ENCODE measurements at regions not wholly inside any gene's neighbourhood (a gene's known extent, or its start where the extent isn't known, plus 50 kb on each side); places are given as distances from the start of the nearest gene placed in this dataset.
"Not testable (repeated sequence)": the region's sequence is repeated elsewhere in the genome, so short reads cannot be mapped to it uniquely, and the experiment has no call there.

DNA sequence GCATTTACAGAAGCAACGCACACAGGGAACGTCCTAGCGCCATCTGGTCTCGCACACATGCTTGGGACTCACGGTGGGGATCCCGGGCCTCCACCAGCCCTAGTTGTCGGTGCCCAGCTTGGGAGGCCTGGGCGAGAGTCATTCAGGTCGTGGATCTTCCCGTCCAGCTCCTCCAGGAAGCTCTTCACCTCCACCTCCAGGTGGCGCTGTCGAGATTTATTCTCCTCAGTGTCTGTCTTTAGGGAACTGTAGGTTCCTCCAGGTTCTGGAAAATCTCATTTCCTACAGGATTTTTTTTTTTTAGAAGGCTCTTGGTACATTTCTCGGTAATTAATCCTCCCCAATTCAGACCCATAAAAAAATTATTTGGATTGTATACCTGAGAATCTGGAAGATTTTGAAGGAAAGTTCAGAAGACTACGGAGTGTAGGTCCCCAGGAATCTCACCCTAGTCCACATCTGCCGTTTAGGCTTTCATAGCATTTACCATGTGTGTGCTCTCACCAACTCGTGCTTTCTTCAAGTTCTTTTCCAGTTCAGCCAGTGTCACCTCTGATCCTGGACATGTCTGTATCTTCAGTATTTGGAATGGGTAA is 910.0 kb downstream of the TMEM121 start:
- no peak overlapping the region for H3K27ac ChIP-seq (ENCODE audit: low read depth in 2 of 2, low read length in 1 of 2)
- no peaks in the 10 kb centered on the region for H3K4me1 ChIP-seq (ENCODE audit: control insufficient read depth in 2 of 2, insufficient read depth in 2 of 2, low read length in 1 of 2)
- no peak overlapping the region for H3K4me3 ChIP-seq (ENCODE audit: low read depth in 1 of 2, low read length in 2 of 2)
- WGBS, 2 donors, result 52 to 53% methylated on average over 16 of the region's 16 CpGs
- H3K27me3 ChIP-seq (ENCODE audit: control insufficient read depth in 1 of 2, insufficient read depth in 2 of 2, low read length in 2 of 2), result no peaks in the 10 kb centered on the region
- no peaks in the 10 kb centered on the region for H3K36me3 ChIP-seq (ENCODE audit: control insufficient read depth in 2 of 2, insufficient read depth in 2 of 2, low read length in 1 of 2)
- peaks cover 0 to 5% of the 10 kb centered on the region in 2 donors for H3K9me3 ChIP-seq (ENCODE audit: control insufficient read depth in 2 of 2, insufficient read depth in 1 of 2, low read depth in 1 of 2, low read length in 1 of 2)

DNA sequence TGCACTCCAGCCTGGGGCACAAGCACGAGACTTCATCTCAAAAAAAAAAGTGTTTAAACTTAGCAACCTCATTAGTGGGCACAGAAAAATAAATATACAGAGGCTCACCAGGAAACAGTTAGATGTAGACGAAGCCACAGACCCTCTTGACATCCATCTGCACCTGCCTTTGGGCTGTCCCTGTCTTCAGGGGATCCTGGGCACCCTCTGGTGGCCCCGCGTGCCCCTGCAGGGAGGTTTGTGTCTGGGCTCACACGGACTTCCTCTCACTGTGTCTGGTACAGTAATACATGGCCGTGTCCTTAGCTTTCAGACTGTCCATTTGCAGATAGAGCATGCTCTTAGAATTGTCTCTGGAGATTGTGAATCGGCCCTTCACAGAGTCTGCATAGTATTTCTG is 916.5 kb downstream of the TMEM121 start:
- WGBS, 2 donors, result 27 to 35% methylated on average over 7 of the region's 7 CpGs

DNA sequence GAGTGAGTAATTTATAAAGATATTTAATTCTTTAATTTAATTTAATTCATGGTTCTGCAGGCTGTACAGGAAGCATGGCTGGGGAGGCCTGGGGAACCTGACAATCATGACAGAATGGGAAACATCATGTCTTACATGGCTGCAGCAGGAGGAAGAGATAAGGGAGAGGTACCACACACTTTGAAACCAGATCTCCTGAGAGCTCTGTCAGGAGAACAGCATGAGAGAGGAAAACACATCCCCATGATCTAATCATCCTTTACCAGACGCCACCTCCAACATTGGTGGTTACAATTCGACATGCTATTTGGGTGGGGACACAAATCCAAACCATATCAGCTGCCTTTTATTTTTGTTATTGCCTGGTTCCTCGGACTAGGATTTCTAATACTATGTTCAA is 928.6 kb downstream of the TMEM121 start:
- H3K4me1 ChIP-seq (ENCODE audit: control insufficient read depth in 2 of 2, insufficient read depth in 2 of 2, low read length in 1 of 2), result no peaks in the 10 kb centered on the region
- no peaks in the 10 kb centered on the region for H3K9me3 ChIP-seq (ENCODE audit: control insufficient read depth in 2 of 2, insufficient read depth in 1 of 2, low read depth in 1 of 2, low read length in 1 of 2)
- no peak overlapping the region for H3K27ac ChIP-seq (ENCODE audit: low read depth in 2 of 2, low read length in 1 of 2)
- no peak overlapping the region for H3K4me3 ChIP-seq (ENCODE audit: low read depth in 1 of 2, low read length in 2 of 2)
- 43 to 47% methylated on average over 3 of the region's 3 CpGs for WGBS, 2 donors
- H3K36me3 ChIP-seq (ENCODE audit: control insufficient read depth in 2 of 2, insufficient read depth in 2 of 2, low read length in 1 of 2), result no peaks in the 10 kb centered on the region
- H3K27me3 ChIP-seq (ENCODE audit: control insufficient read depth in 1 of 2, insufficient read depth in 2 of 2, low read length in 2 of 2), result no peaks in the 10 kb centered on the region

More for the DNA sequence above, 916.5 kb downstream of the TMEM121 start:
- Histone ChIP-seq H3K9me3 (ENCODE audit: control insufficient read depth in 2 of 2, insufficient read depth in 1 of 2, low read depth in 1 of 2, low read length in 1 of 2) (peaks cover 0 to 3% of the 10 kb centered on the region in 2 donors), H3K27ac (ENCODE audit: low read depth in 2 of 2, low read length in 1 of 2) (no peak overlapping the region), H3K4me3 (ENCODE audit: low read depth in 1 of 2, low read length in 2 of 2) (no peak overlapping the region), H3K27me3 (ENCODE audit: control insufficient read depth in 1 of 2, insufficient read depth in 2 of 2, low read length in 2 of 2) (no peaks in the 10 kb centered on the region), H3K36me3 (ENCODE audit: control insufficient read depth in 2 of 2, insufficient read depth in 2 of 2, low read length in 1 of 2) (no peaks in the 10 kb centered on the region), H3K4me1 (ENCODE audit: control insufficient read depth in 2 of 2, insufficient read depth in 2 of 2, low read length in 1 of 2) (no peaks in the 10 kb centered on the region)

DNA sequence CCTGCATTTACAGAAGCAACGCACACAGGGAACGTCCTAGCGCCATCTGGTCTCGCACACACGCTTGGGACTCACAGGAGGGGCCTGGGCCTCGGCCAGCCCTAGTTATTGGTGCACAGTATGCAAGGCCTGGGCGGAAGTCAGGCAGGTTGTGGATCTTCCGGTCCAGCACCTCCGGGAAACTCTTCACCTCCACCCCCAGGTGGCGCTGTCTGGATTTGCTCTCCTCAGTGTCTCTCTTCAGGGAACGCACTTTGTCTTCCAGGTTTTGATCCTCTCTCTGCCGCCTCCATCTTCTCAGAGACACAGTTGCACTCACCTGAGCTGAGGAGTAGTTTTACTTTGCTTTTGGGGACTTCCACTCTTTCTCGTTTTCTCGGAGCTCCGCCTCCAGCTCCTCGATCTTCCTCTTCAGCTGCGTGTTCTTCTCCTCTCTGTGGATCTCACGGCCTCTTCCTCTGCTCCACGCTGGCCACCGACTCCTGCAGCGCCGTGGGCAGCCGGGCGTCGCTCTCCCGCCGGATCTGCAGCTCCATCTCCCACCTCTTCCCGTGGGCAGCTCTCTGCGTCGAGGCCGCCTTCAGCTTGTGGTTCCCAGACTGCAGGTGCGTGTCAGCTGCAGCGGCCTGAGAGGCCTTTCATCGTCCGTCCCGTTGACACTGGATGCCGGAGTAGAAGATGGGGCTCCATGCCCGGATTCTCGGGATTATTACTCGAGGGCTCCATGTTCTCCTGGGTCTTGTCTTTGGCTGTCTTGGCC is 933.8 kb downstream of the TMEM121 start:
- H3K9me3 ChIP-seq (ENCODE audit: control insufficient read depth in 2 of 2, insufficient read depth in 1 of 2, low read depth in 1 of 2, low read length in 1 of 2), result peaks cover 0 to 3% of the 10 kb centered on the region in 2 donors
- no peaks in the 10 kb centered on the region for H3K4me1 ChIP-seq (ENCODE audit: control insufficient read depth in 2 of 2, insufficient read depth in 2 of 2, low read length in 1 of 2)
- H3K36me3 ChIP-seq (ENCODE audit: control insufficient read depth in 2 of 2, insufficient read depth in 2 of 2, low read length in 1 of 2), result no peaks in the 10 kb centered on the region
- H3K4me3 ChIP-seq (ENCODE audit: low read depth in 1 of 2, low read length in 2 of 2), result no peak overlapping the region
- H3K27me3 ChIP-seq (ENCODE audit: control insufficient read depth in 1 of 2, insufficient read depth in 2 of 2, low read length in 2 of 2), result no peaks in the 10 kb centered on the region
- no peak overlapping the region for H3K27ac ChIP-seq (ENCODE audit: low read depth in 2 of 2, low read length in 1 of 2)
- 86 to 89% methylated on average over 40 of the region's 40 CpGs for WGBS, 2 donors

DNA sequence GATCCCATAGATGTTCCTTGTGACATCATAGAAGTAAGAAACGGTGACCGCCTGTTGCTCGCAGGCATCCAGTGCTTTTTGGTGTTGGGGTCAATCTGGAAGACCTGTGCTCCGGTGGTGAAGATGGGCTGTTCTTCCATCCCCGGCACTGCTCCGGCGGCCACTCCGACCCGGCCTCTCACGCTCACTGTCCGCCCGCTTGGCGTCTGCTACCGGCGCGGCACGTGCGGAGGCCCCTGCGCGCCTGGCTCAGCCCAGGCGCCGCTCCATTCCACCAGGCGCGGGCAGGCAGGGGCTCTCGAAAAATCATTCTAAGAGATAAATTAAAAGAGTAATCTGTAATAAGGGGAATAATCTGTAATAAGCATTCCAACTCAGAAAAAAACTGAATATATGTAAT is 934.5 kb downstream of the TMEM121 start:
- H3K4me1 ChIP-seq (ENCODE audit: control insufficient read depth in 2 of 2, insufficient read depth in 2 of 2, low read length in 1 of 2), result no peaks in the 10 kb centered on the region
- no peak overlapping the region for H3K27ac ChIP-seq (ENCODE audit: low read depth in 2 of 2, low read length in 1 of 2)
- H3K4me3 ChIP-seq (ENCODE audit: low read depth in 1 of 2, low read length in 2 of 2), result no peak overlapping the region
- peaks cover 0 to 3% of the 10 kb centered on the region in 2 donors for H3K9me3 ChIP-seq (ENCODE audit: control insufficient read depth in 2 of 2, insufficient read depth in 1 of 2, low read depth in 1 of 2, low read length in 1 of 2)
- 94 to 96% methylated on average over 25 of the region's 25 CpGs for WGBS, 2 donors
- H3K36me3 ChIP-seq (ENCODE audit: control insufficient read depth in 2 of 2, insufficient read depth in 2 of 2, low read length in 1 of 2), result no peaks in the 10 kb centered on the region
- no peaks in the 10 kb centered on the region for H3K27me3 ChIP-seq (ENCODE audit: control insufficient read depth in 1 of 2, insufficient read depth in 2 of 2, low read length in 2 of 2)

DNA sequence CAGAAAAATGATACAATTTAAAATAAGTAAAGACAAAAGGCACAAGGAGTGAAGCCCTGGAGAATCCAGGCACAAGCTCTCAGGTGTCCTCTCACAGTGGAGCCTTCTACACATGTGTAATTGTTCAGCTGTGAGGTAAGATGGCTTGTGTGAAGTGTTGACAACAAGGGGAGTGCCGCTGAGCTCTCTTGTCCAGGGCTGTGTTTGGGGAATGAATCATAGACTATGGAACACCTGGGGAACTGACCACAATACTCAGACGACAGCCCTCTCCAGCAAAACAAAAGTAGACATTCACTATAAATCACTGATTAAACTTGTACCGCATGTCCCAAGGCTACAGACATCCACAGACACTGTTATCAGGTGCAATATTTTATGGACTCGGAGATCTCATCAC is 940.1 kb downstream of the TMEM121 start:
- H3K4me3 ChIP-seq (ENCODE audit: low read depth in 1 of 2, low read length in 2 of 2); H3K36me3 ChIP-seq (ENCODE audit: control insufficient read depth in 2 of 2, insufficient read depth in 2 of 2, low read length in 1 of 2); H3K9me3 ChIP-seq (ENCODE audit: control insufficient read depth in 2 of 2, insufficient read depth in 1 of 2, low read depth in 1 of 2, low read length in 1 of 2); H3K4me1 ChIP-seq (ENCODE audit: control insufficient read depth in 2 of 2, insufficient read depth in 2 of 2, low read length in 1 of 2); H3K27me3 ChIP-seq (ENCODE audit: control insufficient read depth in 1 of 2, insufficient read depth in 2 of 2, low read length in 2 of 2); H3K27ac ChIP-seq (ENCODE audit: low read depth in 2 of 2, low read length in 1 of 2): not testable (repeated sequence)
- 67 to 70% methylated on average over 4 of the region's 4 CpGs for WGBS, 2 donors

DNA sequence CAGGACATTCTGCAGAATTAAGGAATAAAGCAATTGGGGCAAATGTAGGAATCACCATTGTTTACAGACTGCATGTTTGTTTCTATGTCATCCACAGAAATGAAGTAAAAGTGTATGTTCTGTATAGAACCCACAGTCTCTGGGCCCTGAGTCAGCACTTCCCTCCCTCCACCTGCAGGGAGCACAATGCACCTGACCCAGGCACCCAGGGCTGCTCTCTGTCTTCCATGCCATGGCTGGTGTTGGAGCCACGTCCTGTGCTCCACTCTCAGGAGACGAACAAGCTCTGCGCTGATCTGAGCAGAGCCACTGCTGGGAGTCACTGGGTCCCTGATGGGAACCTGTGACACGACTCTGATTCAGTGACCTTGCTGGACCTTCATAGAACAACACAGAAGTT is 942.5 kb downstream of the TMEM121 start:
- H3K36me3 ChIP-seq (ENCODE audit: control insufficient read depth in 2 of 2, insufficient read depth in 2 of 2, low read length in 1 of 2); H3K27me3 ChIP-seq (ENCODE audit: control insufficient read depth in 1 of 2, insufficient read depth in 2 of 2, low read length in 2 of 2); H3K9me3 ChIP-seq (ENCODE audit: control insufficient read depth in 2 of 2, insufficient read depth in 1 of 2, low read depth in 1 of 2, low read length in 1 of 2); H3K4me3 ChIP-seq (ENCODE audit: low read depth in 1 of 2, low read length in 2 of 2); H3K4me1 ChIP-seq (ENCODE audit: control insufficient read depth in 2 of 2, insufficient read depth in 2 of 2, low read length in 1 of 2); H3K27ac ChIP-seq (ENCODE audit: low read depth in 2 of 2, low read length in 1 of 2): not testable (repeated sequence)
- 57 to 59% methylated on average over 4 of the region's 4 CpGs for WGBS, 2 donors

DNA sequence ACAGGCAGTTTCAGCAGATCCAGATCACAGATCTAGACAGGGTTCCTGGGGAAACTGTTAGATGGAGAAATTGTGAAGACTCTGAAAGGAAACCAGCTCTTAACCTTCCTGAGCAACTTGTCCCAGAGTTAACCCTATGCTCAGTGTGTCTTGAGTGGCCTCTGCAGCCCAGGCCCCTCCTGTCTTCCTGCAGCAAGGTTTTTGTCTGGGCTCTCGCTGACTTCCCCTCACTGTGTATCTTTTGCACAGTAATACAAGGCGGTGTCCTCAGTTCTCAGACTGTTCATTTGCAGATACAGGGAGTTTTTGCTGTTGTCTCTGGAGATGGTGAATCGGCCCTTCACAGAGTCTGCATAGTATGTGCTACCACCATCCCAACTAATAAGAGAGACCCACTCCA is 943.6 kb downstream of the TMEM121 start:
- not testable (repeated sequence) for H3K9me3 ChIP-seq (ENCODE audit: control insufficient read depth in 2 of 2, insufficient read depth in 1 of 2, low read depth in 1 of 2, low read length in 1 of 2); H3K4me1 ChIP-seq (ENCODE audit: control insufficient read depth in 2 of 2, insufficient read depth in 2 of 2, low read length in 1 of 2); H3K27me3 ChIP-seq (ENCODE audit: control insufficient read depth in 1 of 2, insufficient read depth in 2 of 2, low read length in 2 of 2); H3K36me3 ChIP-seq (ENCODE audit: control insufficient read depth in 2 of 2, insufficient read depth in 2 of 2, low read length in 1 of 2); H3K27ac ChIP-seq (ENCODE audit: low read depth in 2 of 2, low read length in 1 of 2); H3K4me3 ChIP-seq (ENCODE audit: low read depth in 1 of 2, low read length in 2 of 2)
- WGBS, 2 donors, result 65 to 70% methylated on average over 3 of the region's 3 CpGs

DNA sequence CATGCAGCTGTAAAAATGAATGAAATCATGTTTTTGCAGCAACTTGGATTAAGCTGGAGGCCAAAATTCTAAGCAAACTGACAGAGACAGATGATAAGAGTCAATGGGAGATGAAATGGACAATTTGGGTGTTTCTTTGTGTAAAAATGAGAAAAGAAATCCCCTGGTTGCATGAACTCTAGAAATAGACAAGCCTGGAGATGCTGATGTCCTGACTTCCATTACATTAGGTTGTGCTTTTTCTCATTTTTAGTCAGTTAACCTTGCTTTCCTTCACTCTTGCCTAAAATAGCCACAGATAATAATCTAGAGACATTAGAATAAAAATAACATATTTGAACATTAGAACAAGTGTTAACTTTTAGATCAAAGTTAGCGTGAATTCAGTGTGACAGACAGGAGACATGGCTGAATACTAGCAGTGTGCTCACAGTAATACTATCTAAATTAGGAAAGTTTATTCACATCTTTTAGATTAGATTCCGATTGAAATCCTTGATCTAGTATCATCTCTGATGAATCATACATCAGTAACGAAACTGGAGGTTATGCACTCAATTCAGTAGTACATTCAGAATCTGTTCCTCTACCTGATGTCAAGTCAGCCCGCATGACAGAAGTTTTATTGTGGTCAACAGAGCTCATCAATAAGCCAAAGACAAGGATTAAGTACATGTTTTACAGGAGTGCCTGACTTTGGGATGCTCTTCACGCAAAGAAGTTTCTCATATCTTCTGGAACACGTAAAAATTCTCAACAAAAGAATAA is 948.1 kb downstream of the TMEM121 start:
- H3K4me1 ChIP-seq (ENCODE audit: control insufficient read depth in 2 of 2, insufficient read depth in 2 of 2, low read length in 1 of 2); H3K27ac ChIP-seq (ENCODE audit: low read depth in 2 of 2, low read length in 1 of 2); H3K9me3 ChIP-seq (ENCODE audit: control insufficient read depth in 2 of 2, insufficient read depth in 1 of 2, low read depth in 1 of 2, low read length in 1 of 2); H3K27me3 ChIP-seq (ENCODE audit: control insufficient read depth in 1 of 2, insufficient read depth in 2 of 2, low read length in 2 of 2); H3K36me3 ChIP-seq (ENCODE audit: control insufficient read depth in 2 of 2, insufficient read depth in 2 of 2, low read length in 1 of 2); H3K4me3 ChIP-seq (ENCODE audit: low read depth in 1 of 2, low read length in 2 of 2): not testable (repeated sequence)
- 56 to 67% methylated on average over 6 of the region's 6 CpGs for WGBS, 2 donors
